Ramos (cell line): ENCODE measurements at regions not wholly inside any gene's neighbourhood (a gene's known extent, or its start where the extent isn't known, plus 50 kb on each side); places are given as distances from the start of the nearest gene placed in this dataset.

Source experiments
- in situ Hi-C: fragments of 300-500 bp; cut with MboI; formaldehyde crosslinking; loops from one replicate; pipeline ENCODE4 v1.14.3; 2022; ENCODE audit warnings: low sequenced_read_pairs; ENCODE audit not compliant: unreplicated experiment

DNA sequence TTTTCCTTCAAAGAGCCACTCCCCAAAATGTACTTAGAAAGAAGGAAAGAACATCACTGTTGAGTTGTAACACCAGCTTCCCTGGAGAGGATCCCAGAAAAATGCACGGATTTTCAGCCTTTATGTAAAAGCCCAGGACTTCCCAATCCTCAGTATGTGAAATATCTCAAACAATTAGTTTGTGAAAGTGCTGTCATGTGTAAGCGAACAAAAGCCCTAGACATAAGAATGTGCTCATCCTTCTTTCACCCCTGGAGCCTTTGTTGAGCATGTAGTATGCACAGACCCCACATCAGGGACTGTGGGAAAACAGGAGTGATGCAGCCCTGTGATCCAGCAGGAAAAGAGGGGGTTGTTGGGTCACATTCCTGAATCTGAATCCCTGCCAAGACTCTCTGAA is 441.4 kb upstream of the ZNF507 start:
- in situ Hi-C loops: no loop called here

DNA sequence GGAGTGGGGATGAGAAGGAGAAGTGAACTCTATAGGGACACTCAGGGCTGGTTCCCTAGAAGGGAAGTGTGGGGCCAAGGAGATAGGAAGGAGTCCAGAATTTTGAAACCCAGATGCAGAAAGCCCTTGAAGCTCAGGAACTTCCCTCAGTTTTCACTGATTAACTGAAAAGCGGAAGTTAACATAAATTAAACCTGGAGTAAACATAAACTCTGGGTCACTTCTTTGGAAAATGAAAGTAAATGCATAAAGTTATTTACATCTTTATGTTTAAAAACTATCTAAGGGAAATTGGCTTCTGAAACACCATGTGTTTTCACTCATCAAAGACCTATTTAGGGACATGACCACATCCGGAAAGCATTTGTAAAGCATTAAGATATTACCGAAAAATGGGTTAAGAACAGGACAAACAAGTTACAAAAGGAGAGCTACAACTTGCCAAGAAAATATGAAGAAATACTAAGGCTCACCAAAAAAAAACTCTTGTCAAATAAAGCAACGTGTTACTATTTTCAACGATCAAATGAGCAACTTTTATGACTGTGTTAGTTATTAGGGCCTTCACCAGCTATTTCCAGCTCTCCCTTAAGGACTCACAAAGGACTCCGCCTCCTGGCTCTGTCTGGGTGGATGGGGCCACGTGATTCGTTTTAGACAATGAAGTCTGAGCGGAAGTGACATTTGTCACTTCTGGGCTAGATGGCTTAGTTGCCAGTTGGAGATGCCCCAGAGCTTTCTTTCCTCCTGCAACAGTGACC is 439.1 kb upstream of the ZNF507 start:
- in situ Hi-C loops: no loop called here

DNA sequence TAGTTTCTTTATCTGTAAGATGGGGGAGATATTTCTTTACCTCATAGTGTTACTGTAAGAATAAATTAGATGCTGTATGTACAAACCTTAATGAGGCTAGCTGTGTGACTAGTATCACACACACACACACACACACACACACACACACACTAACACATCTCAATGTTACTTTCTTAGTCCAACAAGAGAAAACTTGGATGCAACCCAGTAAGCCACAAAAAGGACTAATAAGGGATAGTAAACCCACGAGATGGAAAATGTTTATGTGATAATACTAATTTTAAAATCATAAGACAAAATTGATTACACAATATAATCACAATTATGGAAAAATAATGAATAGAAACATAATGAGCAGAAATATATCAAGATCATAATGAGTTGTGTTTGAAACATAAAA is 437.7 kb upstream of the ZNF507 start:
- in situ Hi-C loops: no loop called here

DNA sequence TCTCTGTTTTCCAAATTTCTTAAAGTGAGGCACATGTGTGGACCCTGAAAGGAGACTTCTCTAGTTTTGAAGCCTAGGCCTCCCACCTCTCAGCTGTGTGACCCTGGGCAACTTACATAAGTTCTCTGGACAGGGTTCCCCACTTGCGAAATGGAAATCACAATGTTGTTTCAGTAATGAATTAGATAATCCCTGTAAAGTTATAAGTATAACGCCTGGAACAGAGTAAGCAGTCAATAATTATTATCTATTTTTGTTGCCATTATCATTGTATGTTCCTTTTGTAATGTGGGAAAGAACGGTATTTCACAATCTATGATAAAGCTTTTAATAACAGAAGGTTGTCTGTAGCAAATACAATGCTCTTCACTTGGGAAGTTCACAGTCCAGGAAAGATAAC is 437.3 kb upstream of the ZNF507 start:
- in situ Hi-C loops: no loop called here

DNA sequence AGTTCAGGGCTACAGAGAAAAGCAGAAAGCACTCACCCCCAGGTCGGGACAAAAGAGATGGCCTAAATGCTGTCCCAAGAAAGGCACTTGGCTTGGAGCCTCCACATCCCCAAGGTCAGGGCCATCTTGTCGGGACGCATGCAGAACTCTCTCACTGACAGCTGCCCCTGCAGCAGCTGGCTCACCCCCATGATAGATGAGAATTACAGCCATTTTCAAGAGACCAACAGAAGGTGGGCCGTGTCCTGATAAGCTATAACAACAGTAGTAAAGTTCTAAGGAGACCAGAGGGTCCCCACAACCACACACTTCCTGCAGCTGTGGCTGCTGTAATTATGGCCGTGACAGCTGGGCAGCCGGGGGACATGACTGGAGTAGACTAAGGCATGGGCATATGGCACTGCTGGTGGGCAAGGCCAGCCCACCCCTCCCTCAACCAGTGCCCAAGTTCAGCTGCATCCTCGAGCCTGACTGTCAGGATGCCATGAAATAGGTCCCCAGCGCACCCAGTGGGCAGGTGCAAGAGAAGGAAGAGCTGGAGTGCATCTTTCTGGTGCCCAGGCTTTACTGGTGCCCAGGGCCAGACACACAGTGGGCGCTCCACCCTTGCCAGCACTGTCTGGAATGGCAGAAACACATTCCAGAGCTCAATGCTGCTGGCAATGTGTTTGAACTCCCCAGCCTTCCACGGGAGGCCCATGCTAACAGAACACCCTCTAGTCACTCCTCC is 436.7 kb upstream of the ZNF507 start:
- in situ Hi-C loops: no loop called here

DNA sequence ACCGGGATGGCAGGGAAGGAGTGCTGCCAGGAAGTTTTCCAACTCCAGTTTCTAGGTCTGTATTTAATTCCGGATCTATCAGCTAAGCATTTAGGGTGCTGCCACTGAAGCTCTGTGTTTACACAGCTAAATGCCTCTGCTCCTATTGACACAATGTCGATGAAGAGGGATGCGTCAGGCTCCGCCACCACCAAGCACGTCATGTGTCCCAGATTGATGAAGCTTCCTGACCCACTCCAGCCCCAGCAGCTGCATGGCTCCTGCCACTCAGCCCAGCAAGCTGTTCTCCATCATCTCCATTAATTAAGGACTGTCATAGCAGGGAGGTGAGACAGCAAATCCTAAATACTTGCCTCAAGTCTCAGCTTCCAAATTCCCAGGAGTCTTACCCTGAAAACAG is 435.2 kb upstream of the ZNF507 start:
- in situ Hi-C loops: no loop called here

DNA sequence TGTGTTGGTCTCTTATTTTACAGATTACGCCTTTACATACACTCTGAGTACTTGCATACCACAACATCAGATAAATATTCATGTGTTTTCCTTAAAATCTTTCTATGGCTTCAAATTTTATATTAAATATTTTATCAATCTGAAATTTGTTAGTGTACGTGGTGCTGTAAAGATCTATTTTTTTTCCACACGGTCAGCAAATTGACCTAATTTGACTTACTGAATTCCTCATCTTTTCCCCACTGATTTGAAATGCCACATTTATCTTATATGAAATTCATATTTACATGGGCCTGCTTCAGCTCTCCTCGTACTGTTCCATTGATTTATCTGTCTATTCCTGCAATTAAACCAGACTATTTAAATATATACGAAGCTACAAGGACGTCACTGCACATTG is 433.8 kb upstream of the ZNF507 start:
- in situ Hi-C loops: no loop called here

DNA sequence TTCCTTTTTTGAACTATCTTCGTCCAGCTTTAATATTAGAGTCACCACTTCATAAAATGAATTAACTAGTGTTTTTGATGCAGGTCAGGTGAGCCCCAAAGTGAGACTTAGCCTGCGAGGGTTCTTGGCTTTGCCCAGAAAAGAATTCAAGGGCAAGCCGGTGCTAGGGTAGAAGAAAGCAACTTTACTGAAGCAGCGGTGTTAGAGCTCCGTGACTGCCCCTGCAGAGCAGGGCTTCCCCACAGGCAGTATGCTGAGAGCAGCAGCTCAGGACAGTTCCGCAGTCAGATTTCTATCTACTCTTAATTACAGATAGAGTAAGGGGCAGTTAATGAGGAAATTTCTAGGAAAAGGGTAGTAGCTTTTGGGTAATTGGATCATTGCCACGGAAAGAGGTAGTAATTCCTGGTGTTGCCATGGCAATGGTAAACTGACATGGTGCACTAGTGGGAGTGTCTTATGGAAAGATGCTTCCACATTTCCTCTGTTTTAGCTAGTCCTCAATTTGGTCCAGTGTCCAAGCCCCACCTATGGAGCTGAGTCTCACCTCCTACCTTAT is 432.2 kb upstream of the ZNF507 start:
- in situ Hi-C loops: no loop called here

DNA sequence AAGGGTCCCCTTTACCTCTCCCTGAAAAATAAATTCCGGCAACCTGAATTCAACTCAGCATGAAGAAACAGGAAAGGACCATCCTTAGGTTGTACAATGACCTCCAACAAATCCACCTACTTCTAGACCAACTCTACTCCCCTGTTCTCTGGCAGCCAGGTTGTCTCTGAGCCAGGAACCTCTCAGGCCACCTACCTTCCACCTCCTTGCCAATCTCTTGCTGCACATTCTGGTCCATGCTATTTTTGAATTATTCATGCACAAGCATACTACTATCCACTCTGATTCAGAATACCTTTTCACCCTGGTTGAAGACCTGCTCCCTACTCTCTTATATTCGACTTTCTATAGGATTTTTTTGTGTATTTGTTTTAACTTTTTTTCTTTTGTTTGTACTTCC is 415.0 kb upstream of the ZNF507 start:
- in situ Hi-C loops: no loop called here

DNA sequence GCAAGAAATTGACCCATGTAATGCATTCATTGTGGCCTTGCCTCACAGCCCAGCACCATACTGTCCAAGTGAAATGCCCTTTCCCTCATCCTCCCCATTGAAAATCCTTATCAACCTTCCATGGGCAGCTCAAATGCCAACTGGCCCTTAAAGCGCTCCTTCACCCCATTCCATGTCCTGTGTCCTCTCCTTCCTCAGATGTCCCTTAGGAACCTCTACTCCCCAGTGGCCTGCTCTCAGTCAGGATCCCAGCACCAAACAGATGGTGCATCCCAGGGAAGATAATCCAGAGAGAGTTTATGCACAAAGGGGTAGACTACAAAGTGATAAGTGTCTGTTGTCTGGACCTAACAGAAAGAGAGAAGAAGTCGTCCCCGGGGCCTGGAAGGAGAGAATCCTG is 407.4 kb upstream of the ZNF507 start:
- in situ Hi-C loops: no loop called here

DNA sequence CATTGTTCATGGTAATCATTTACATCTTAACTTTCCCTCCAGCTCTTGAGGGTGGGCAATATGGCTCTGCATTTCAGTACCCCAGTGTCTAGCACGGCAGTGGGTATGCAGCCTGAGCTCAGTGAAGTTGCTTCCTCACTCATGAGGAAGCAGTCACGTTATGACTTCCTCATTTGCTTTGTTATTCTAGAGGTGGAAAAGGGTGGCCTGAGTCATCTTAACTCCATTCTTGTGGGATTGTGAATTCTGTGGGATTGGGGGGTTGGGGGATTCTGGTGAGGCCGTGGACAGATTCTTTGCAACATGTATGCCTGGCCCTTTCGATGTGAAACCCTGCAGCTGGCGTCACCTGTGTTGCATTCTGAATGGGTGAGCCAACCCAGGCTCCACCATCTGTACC is 406.7 kb upstream of the ZNF507 start:
- in situ Hi-C loops: no loop called here

DNA sequence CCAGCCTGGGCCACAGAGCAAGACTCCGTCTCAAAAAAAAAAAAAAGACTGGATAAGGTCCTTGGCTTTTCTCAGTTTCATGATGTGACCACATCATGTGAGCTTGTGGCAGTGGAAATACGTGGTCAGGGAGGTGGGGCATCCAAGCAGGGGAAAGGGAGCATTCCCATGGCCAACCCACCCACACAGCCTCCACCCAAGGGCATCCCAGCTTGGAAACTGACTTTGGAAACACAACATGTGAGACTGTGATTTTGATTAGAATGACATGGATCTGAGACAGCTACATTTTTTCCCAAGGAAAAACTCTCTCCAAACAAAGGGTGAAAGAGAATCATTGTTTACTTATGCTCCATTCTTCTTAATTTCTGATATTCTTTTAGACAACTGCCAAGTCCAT is 405.0 kb upstream of the ZNF507 start:
- in situ Hi-C loops: no loop called here

DNA sequence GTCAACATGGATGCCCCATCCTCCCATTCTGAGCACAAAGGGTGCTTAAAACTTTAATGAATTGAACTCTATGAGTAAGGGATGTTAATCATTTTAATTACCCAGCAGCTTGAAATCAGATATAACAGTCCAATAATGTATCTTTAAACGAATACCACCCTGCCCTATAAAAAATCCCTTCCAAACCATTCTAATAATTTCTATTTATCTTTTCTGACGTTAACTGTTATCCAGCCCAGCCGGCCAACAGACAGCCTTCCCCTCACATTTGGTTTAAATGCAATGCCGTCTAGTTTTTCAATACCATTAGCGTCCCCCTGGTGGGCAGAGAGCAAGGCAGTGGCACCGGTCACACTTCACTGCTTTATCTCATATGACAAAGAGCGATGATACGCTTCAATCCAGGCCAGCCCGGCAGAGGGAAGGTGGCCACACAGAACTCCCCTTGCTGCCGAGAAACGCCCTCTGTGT is 402.2 kb upstream of the ZNF507 start:
- in situ Hi-C loops: no loop called here

DNA sequence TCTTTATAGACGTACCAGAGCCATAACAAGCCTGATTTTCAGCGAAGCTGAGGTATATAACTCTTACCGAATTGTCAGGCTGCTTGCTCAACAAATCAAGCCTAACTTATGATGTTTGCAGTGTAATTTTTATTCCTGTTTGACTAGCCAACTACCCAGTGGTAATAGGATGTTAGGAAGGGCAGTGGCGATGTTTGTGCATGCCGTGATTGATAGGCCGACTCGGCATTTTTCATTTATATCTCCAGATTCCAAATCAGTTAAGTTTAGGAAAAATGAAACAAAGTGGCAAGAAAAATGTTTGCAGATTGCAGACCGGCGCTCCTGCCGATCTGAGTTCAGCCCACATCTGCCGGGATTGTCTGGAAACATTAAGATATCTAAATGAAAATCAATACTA is 401.6 kb upstream of the ZNF507 start:
- in situ Hi-C loops: no loop called here

DNA sequence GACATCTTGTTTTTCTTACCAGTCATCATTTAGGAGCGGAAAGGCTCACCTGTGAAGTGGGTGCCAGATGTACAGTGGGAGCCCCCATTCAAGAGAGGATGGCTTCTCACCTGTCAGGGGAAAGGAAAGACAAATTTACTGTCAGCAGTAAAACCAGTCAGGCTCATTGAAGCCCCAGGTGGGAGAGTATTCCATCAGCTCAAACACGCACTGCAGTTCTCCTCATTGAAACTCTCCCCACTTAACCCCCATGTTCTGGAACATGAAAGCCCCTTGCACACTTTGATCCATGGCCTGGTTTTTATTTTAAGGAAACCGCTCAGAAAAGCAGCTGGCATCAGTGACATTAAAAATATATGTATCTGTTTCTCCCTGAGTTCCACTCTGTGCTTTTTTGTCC is 401.1 kb upstream of the ZNF507 start:
- in situ Hi-C loops: no loop called here

DNA sequence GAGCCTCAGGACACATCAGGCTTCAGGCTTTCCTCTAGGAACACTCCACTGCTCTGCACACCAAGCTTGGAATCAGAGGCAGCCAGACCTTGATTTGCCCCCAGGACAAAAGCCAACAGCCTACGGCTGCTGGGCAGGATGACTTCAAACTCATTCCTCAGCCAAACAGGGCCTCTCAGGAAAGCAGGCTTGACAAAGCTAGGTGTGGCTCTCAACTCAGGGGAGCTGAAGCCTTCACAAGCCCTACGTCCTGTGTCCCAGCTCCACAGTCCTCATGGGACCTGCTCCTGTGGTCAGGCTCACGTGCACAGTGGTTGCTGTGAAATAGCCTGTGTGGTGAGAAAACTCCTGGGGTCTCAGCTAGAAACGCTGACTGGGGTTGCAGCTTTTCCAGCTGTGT is 398.9 kb upstream of the ZNF507 start:
- in situ Hi-C loops: no loop called here

DNA sequence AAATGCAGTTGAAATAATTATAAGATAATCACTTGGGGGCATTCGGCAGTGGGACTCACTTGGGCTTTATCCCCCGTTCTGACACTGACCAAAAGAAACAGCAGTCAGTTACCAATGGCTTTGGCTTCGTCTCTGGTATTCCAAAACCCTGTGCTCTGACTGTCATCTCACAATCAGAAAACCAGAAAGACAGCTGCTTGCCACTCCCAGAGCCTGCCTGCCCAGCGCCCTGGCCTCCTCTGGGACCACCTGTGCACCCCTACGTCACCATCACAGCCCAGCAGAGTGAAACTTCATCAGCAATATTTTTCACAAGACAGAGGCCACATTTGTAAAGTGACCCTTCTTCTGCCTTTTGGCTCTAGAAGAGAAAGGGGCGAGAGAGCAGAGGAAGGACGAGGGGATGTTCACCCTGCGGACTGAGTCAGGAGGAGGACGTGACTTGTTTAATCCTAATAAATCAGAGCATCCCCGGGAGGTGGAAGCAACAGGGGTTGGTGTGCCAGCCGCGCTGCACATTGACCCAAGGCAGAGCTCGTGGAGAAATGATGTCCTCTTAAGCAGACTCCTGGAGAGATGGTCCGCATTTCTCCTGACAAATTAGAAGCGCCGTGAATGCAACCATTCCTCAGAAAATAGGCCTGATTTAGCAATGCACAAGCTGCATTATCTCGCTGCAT is 397.8 kb upstream of the ZNF507 start:
- in situ Hi-C loops: no loop called here

DNA sequence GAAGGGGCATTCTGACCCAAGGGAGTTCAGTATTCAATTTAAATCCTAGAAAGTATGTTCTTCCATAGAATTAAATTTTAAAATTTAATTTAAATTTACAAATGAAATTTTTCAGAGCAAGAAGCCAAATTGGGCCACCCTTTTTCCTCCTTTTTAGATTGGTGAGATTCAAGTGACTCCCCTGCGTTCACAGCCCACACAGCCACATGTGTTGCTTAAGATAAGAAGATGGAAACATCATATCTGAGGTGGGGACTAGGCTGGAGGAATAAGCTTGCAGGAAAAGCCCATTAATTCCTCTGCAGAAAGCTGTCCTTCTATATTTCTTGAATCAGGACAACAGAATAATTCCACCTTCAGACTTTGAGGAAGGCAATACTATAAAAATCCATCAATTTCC is 392.7 kb upstream of the ZNF507 start:
- in situ Hi-C loops: no loop called here

DNA sequence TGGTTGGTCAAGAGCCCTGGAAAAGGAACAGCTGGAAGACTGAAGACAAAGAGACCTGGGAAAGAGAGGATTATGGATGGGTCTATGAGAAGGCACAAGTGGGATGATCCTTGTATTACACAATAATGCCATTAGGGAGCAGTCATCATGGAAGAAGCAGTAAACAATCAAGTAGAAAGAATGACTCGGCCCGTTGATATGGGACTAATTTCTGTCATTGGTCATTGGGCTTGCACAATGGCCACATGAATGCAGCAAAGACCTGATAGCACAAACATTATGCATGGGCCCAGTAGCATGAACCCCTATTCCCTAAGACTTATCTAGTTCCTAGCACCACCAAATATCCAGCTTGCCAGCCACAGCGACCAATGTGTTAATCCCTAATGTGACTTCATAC is 390.3 kb upstream of the ZNF507 start:
- in situ Hi-C loops: no loop called here

DNA sequence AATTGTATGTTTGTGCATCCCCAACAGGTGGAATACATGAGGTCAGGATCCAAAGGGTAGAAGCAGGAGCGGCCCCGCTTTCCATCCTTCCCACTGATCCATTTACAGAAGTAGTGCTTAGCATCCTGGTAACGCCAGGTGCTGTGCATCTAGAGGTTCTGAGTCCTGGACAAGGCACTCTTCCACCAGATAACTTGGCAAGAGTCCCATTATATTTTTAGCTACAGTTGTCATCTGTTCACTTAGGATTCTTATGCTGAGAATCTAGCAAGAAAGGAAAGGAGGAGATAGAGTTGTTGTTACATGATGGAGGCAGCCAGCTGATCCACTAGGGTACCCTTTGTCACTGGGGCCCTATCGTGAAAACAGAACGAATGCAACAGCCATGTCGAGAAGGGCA is 389.5 kb upstream of the ZNF507 start:
- in situ Hi-C loops: no loop called here

DNA sequence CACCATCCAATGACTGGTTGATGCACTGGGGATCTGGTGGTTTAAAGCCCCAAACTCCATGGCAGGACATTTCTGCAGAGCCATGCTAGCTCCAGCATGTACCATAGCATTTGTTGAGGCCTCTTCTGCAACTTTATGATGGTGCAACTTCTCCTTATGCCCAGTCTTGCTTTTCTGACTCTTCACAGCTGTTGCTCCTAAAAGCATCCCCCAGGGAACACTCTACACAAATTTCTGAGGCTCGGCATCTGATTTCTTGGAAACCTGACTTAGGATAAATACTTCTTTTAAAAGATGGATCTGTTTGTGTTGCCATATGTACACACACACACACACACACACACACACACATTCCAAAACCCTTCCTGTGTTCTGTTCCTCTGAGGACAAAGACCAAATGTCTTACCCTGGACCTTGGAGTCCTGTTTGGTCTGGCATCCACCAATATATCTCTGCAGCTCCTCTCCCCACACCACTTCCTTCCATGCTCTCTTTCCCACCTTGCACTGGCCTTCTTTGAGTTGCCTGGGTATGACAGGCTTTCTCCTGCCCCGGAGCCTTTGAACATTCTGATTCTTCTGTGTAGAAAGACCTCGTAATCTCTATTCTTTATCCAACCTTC is 388.5 kb upstream of the ZNF507 start:
- in situ Hi-C loops: no loop called here
